ENCODE measurements at regions not wholly inside any gene's neighbourhood (a gene's known extent, or its start where the extent isn't known, plus 50 kb on each side); places are given as distances from the start of the nearest gene placed in this dataset.

DNA sequence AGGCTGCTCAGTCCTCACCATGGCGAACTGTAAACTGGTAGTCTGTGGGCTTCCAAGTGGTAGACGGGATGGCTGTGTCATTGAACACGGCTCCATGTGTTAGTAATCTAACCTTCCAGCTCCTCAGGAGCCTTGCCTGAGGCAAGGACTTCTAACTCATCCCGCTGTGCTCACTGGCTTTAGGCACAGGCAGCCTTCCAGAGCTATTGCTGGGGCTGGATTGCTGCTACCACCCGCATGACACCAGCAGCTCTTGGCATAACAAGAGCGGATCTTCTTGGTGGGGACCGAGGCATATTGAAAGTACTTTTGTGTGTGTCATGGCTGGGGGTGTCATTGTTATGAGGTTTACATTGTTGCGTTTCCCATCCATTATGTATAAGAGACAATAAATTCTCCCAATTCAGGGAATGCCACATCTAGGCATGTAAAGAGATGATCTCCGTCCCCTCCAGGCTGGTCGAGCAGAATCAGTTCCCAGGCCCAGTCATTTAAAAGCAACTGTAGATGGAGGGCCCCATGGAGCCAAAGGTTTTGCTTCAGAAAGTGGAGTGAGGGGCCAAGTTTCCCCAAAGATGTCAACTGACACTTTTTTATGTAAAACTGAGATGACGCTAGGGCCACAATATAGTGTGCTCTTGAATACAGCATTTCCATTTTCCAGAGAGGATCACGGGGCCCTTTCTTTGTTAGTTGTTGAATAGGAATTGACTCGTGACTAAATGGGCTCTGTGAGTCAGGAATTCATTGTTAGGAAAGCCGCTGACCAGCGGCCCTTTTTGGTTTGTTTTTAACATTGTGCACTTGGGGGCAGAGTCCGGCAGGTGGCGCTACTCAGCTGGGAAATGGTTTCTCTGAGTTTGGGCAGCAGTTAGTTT, 759.5 kb downstream of the TAF11L14 start:
- TF ChIP-seq EZH2 (IDR thresholded peaks at IDR 0.05; ENCODE audit: insufficient read depth, poor library complexity, severe bottlenecking) (no peak), EZH2phosphoT487 (IDR thresholded peaks at IDR 0.05; ENCODE audit: insufficient read depth, low read depth) (no peak)
